Left ventricle myocardium inferior (tissue), 1 donor: ENCODE measurements at regions not wholly inside any gene's neighbourhood (a gene's known extent, or its start where the extent isn't known, plus 50 kb on each side); places are given as distances from the start of the nearest gene placed in this dataset.
"Not testable (repeated sequence)": the region's sequence is repeated elsewhere in the genome, so short reads cannot be mapped to it uniquely, and the experiment has no call there.

Experiments used
- DNase-seq: peaks from one replicate; pipeline ENCODE4 v3.0.0-alpha.2; 2020
- H3K27ac ChIP-seq: fragments of 200-600 bp; replicated peaks from 2 replicates; pipeline ENCODE4 v1.8.0; 2021
- H3K27me3 ChIP-seq: fragments of 200-600 bp; 2 replicates; pipeline ENCODE4 v1.8.0; 2021; ENCODE audit warnings: low read depth
- H3K36me3 ChIP-seq: fragments of 200-600 bp; 2 replicates; pipeline ENCODE4 v1.8.0; 2021
- H3K4me1 ChIP-seq: fragments of 200-600 bp; 2 replicates; pipeline ENCODE4 v1.8.0; 2021
- H3K4me3 ChIP-seq: fragments of 200-600 bp; 2 replicates; pipeline ENCODE4 v1.8.0; 2021; ENCODE audit warnings: mild to moderate bottlenecking, moderate library complexity
- H3K9me3 ChIP-seq: fragments of 200-600 bp; replicated peaks from 2 replicates; pipeline ENCODE4 v1.8.0; 2021
- intact Hi-C: fragments of 100-400 bp; cut with micrococcal nuclease; formaldehyde crosslinking; loops from one replicate; pipeline ENCODE4 v1.11.0; 2022
- TF ChIP-seq, protein P1 (sequence below): fragments of 200-600 bp; IDR thresholded peaks from 2 replicates; pipeline ENCODE4 v1.8.0; 2021; ENCODE audit warnings: antibody characterized with exemption, mild to moderate bottlenecking, borderline replicate concordance
- donor health status: DM: no; HTN: yes; CAD: no; lungs with severe emphysema.

- no peaks in the 10 kb centered on the region for H3K36me3 ChIP-seq
- no peaks in the 10 kb centered on the region for H3K4me1 ChIP-seq
- no peaks in the 10 kb centered on the region for H3K9me3 ChIP-seq
- no peak overlapping the region for H3K27ac ChIP-seq
- TF ChIP-seq, protein P1, sequence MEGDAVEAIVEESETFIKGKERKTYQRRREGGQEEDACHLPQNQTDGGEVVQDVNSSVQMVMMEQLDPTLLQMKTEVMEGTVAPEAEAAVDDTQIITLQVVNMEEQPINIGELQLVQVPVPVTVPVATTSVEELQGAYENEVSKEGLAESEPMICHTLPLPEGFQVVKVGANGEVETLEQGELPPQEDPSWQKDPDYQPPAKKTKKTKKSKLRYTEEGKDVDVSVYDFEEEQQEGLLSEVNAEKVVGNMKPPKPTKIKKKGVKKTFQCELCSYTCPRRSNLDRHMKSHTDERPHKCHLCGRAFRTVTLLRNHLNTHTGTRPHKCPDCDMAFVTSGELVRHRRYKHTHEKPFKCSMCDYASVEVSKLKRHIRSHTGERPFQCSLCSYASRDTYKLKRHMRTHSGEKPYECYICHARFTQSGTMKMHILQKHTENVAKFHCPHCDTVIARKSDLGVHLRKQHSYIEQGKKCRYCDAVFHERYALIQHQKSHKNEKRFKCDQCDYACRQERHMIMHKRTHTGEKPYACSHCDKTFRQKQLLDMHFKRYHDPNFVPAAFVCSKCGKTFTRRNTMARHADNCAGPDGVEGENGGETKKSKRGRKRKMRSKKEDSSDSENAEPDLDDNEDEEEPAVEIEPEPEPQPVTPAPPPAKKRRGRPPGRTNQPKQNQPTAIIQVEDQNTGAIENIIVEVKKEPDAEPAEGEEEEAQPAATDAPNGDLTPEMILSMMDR: no peak
- H3K27me3 ChIP-seq: peaks cover 15% of the 10 kb centered on the region
- DNase-seq: no peak
- H3K4me3 ChIP-seq: no peak overlapping the region
- intact Hi-C loops: no loop called here
Measured at GRCh38 chr17:16853661-16854320, 118.1 kb downstream of the TNFRSF13B start.

GRCh38 chr17:16849861-16850260, 122.1 kb downstream of the TNFRSF13B start:
- H3K27me3 ChIP-seq, H3K36me3 ChIP-seq, H3K27ac ChIP-seq, intact Hi-C loops, H3K4me1 ChIP-seq, H3K9me3 ChIP-seq, DNase-seq, H3K4me3 ChIP-seq: not testable (repeated sequence)

DNA sequence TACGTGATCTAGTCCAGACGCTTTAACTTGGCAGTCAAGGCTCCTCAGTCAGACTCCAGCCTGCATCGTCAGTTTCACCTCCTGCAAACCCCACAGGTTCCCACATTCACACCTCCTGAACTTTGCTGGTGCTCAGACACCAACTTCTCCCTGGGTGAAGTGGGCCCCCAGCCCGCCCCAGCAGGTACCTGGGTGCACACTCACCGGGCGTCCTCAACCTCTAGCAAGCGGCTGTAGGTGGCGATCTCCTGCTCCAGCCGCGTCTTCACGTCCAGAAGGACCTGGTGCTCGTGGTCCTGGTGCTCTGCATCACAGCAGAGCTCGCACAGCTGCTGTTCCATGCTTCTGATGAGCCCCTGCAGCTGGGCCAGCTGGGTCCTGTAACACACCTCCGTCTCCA, 122.9 kb downstream of the TNFRSF13B start:
- H3K4me3 ChIP-seq, DNase-seq, H3K36me3 ChIP-seq, intact Hi-C loops, H3K4me1 ChIP-seq, H3K27ac ChIP-seq, H3K27me3 ChIP-seq, H3K9me3 ChIP-seq: not testable (repeated sequence)

- H3K9me3 ChIP-seq, intact Hi-C loops, H3K27ac ChIP-seq, H3K27me3 ChIP-seq, H3K4me3 ChIP-seq, H3K4me1 ChIP-seq, H3K36me3 ChIP-seq, DNase-seq: not testable (repeated sequence)
Measured at GRCh38 chr17:16845098-16845497, 126.8 kb downstream of the TNFRSF13B start.

- H3K9me3 ChIP-seq, intact Hi-C loops, H3K4me1 ChIP-seq, DNase-seq, H3K4me3 ChIP-seq, H3K27ac ChIP-seq, H3K36me3 ChIP-seq, H3K27me3 ChIP-seq: not testable (repeated sequence)
Measured at GRCh38 chr17:16844669-16845068, 127.2 kb downstream of the TNFRSF13B start.

- intact Hi-C loops, H3K4me1 ChIP-seq, DNase-seq, H3K9me3 ChIP-seq, H3K27me3 ChIP-seq, H3K4me3 ChIP-seq, H3K36me3 ChIP-seq, H3K27ac ChIP-seq: not testable (repeated sequence)
Measured at GRCh38 chr17:16843511-16843910, 128.4 kb downstream of the TNFRSF13B start.

- H3K4me3 ChIP-seq, H3K27me3 ChIP-seq, DNase-seq, H3K36me3 ChIP-seq, H3K4me1 ChIP-seq, intact Hi-C loops, H3K9me3 ChIP-seq, H3K27ac ChIP-seq: not testable (repeated sequence)
Measured at GRCh38 chr17:16842346-16842745, 129.6 kb downstream of the TNFRSF13B start.

GRCh38 chr17:16841896-16842295, 130.0 kb downstream of the TNFRSF13B start:
- H3K27me3 ChIP-seq, H3K4me3 ChIP-seq, intact Hi-C loops, H3K4me1 ChIP-seq, H3K36me3 ChIP-seq, H3K27ac ChIP-seq, DNase-seq, H3K9me3 ChIP-seq: not testable (repeated sequence)

DNA sequence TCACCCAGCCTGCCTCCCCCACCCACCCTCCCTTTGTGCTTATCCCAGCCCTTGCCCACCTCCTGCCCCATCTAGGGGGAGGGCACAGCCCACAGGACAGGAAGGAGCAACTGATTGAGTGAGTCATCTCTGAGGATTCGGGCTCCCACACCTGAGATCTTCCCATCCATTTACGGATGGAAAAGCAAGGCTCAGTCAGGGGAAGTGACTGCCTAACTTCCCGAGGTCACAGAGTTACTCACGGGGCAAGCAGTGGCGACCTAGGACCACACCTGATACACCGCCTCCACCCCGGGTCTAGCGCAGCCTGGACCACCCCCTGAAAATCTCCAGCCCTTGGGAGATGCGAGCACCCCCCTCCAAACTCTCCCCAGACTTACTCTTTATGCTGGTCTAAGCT, 131.7 kb downstream of the TNFRSF13B start:
- DNase-seq, H3K4me3 ChIP-seq, H3K27ac ChIP-seq, H3K36me3 ChIP-seq, H3K9me3 ChIP-seq, H3K4me1 ChIP-seq, intact Hi-C loops: not testable (repeated sequence)
- H3K27me3 ChIP-seq: peaks cover 11% of the 10 kb centered on the region

DNA sequence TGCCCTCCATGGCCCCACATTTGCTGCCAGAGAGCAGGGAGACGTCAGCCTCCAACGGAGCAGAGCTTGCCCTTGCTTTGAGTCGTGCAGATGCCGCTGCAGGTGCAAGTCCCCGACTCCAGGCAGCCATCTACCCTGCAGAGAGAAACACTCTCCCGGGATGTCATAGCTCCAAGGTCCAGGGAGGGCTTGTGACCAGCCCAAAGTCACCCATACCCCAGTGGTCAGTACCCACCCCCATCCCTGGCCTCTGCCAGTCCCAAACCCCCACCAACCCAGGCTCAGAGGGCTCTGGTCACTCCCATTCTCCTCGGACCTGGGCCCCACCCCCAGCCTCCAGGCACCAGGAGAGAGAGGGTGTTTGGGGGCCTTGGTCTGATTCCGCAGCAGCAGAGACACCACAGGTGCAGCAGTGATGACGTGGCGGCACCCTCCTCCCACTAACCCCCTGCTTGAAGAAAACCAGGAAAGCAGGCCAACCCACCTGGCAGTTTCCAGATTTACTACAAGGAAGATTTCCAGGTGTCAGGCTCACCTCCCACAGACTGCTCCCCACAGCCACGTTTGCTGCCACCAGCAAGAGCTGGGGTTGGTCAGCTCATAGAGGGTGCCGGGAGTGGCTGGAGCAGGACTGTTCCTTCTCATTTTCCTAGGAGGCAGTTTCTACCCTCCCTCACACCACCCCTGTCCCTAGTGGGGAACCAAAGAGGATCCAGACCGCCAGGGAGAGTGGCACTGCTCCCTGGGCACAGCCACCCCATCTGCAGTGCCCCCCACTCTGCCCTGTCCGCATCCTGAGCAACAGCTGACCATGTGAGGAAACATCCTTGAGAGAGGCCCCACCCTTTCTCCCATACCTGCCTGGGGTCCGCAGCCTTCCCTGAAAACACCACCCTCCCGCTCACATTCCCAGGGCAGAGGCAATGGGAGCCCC, 132.4 kb downstream of the TNFRSF13B start:
- not testable (repeated sequence) for DNase-seq

GRCh38 chr17:16838795-16839194, 133.1 kb downstream of the TNFRSF13B start:
- H3K36me3 ChIP-seq, H3K9me3 ChIP-seq, intact Hi-C loops, H3K27ac ChIP-seq, H3K4me1 ChIP-seq, H3K4me3 ChIP-seq, DNase-seq: not testable (repeated sequence)
- peaks cover 11% of the 10 kb centered on the region for H3K27me3 ChIP-seq

More for the DNA sequence above, 132.4 kb downstream of the TNFRSF13B start:
- intact Hi-C loops, H3K4me1 ChIP-seq, H3K4me3 ChIP-seq, H3K9me3 ChIP-seq, H3K27ac ChIP-seq, H3K36me3 ChIP-seq: not testable (repeated sequence)
- H3K27me3 ChIP-seq: peaks cover 11% of the 10 kb centered on the region

DNA sequence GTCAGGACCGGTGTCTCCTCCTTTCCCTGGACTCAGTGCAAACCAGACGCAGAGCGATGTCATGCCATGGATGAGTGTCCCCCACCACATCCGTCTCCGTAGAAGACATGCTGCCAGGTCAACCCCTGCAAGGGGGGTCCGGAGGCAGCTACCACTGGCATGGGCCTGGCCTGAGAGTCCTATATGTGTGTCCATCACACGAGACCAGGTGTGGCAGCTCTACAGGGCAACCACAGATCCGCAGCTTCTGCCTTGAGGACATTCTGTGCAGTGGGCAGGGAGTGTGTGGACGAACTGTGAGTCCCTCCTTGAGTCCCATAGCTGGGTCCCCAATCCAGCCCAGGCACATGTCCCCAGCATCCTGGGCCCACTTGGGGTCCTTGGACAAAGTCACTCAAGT, 133.6 kb downstream of the TNFRSF13B start:
- DNase-seq, H3K27ac ChIP-seq, H3K4me3 ChIP-seq, H3K4me1 ChIP-seq, intact Hi-C loops, H3K9me3 ChIP-seq, H3K36me3 ChIP-seq: not testable (repeated sequence)
- H3K27me3 ChIP-seq: peaks cover 11% of the 10 kb centered on the region
